ENCODE measurements at regions not wholly inside any gene's neighbourhood (a gene's known extent, or its start where the extent isn't known, plus 50 kb on each side); places are given as distances from the start of the nearest gene placed in this dataset.

- ATAC-seq (no peak), DNase-seq (no peak)
- Mint-ChIP-seq H3K4me3 (no peak overlapping the region), H3K27me3 (no peaks in the 10 kb centered on the region), H3K4me1 (ENCODE audit: low read depth) (no peaks in the 10 kb centered on the region), H3K36me3 (ENCODE audit: low read depth) (no peaks in the 10 kb centered on the region), H3K27ac (no peak overlapping the region), H3K9me3 (no peaks in the 10 kb centered on the region)
- intact Hi-C loops (cut with micrococcal nuclease) = no loop called here
- ChIA-PET POLR2A (no interaction called here), CTCF (no interaction called here)
- TF ChIP-seq, protein P1, sequence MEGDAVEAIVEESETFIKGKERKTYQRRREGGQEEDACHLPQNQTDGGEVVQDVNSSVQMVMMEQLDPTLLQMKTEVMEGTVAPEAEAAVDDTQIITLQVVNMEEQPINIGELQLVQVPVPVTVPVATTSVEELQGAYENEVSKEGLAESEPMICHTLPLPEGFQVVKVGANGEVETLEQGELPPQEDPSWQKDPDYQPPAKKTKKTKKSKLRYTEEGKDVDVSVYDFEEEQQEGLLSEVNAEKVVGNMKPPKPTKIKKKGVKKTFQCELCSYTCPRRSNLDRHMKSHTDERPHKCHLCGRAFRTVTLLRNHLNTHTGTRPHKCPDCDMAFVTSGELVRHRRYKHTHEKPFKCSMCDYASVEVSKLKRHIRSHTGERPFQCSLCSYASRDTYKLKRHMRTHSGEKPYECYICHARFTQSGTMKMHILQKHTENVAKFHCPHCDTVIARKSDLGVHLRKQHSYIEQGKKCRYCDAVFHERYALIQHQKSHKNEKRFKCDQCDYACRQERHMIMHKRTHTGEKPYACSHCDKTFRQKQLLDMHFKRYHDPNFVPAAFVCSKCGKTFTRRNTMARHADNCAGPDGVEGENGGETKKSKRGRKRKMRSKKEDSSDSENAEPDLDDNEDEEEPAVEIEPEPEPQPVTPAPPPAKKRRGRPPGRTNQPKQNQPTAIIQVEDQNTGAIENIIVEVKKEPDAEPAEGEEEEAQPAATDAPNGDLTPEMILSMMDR (IDR thresholded peaks at IDR 0.05) = no peak
Measured at GRCh38 chr21:16865632-16866031, 647.2 kb upstream of the CXADR start.

DNA sequence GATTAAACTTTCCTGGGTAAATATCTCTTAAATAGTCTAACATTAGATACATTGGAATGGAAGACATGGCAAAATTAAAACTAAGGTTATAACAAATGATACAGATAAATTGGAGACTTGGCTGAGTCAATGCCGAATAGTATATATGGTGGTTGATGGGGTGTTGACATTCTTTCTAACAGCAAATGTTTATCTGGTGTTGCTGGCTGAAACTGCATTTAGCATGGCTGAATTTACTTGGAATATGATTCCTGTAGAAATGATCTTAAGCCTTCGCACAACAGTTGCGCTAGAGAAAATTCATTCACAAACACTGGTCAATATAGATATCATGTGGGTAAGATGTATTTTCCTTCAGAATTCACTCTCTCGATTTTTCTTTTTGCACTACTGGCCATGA is 646.0 kb upstream of the CXADR start:
- ATAC-seq (no peak), DNase-seq (no peak)
- POLR2A ChIA-PET = no interaction called here
- CTCF ChIA-PET = no interaction called here
- H3K27me3 Mint-ChIP-seq = no peaks in the 10 kb centered on the region
- TF ChIP-seq, protein P1 (IDR thresholded peaks at IDR 0.05) = no peak
- H3K36me3 Mint-ChIP-seq (ENCODE audit: low read depth) = no peaks in the 10 kb centered on the region
- no peak overlapping the region for H3K27ac Mint-ChIP-seq
- H3K9me3 Mint-ChIP-seq = peaks cover 2% of the 10 kb centered on the region
- no peaks in the 10 kb centered on the region for H3K4me1 Mint-ChIP-seq (ENCODE audit: low read depth)
- H3K4me3 Mint-ChIP-seq = no peak overlapping the region
- intact Hi-C loops (cut with micrococcal nuclease) = no loop called here

- ATAC-seq = no peak
- intact Hi-C loops (cut with micrococcal nuclease) = no loop called here
- H3K36me3 Mint-ChIP-seq (ENCODE audit: low read depth) = no peaks in the 10 kb centered on the region
- no peak overlapping the region for H3K4me3 Mint-ChIP-seq
- H3K27ac Mint-ChIP-seq = no peak overlapping the region
- ChIA-PET POLR2A (no interaction called here), CTCF (interaction anchor here (1.6 kb wide), 1 partner anchor 12 kb away, joined by 4 read pairs; no protein-coding TSS in a partner anchor)
- no peaks in the 10 kb centered on the region for H3K27me3 Mint-ChIP-seq
- H3K9me3 Mint-ChIP-seq = peaks cover 2% of the 10 kb centered on the region
- TF ChIP-seq, protein P1 (IDR thresholded peaks at IDR 0.05) = no peak
- H3K4me1 Mint-ChIP-seq (ENCODE audit: low read depth) = no peaks in the 10 kb centered on the region
- DNase-seq = no peak
Measured at GRCh38 chr21:16870103-16870502, 642.7 kb upstream of the CXADR start.

DNA sequence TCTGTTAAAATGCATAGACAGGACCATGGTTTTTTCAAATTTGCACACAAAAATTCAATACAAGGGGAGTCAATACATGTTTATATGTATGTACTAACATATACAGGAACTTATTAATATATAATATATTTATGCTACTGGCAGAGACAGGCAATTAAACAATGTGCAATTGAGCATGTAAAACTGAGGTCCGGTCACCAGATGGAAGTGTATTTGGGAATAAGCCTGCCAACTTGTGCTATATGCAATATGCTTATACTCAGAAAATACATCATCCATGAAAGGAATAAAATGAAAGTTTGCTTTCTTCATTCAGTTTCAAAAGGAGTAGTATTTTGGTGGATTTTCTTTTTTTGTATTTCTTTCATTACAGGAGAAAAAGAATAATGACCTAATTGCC is 640.2 kb upstream of the CXADR start:
- H3K36me3 Mint-ChIP-seq (ENCODE audit: low read depth) = no peaks in the 10 kb centered on the region
- no peaks in the 10 kb centered on the region for H3K27me3 Mint-ChIP-seq
- POLR2A ChIA-PET = no interaction called here
- TF ChIP-seq, protein P1 (IDR thresholded peaks at IDR 0.05) = no peak
- H3K4me1 Mint-ChIP-seq (ENCODE audit: low read depth) = no peaks in the 10 kb centered on the region
- no peak for DNase-seq
- no peak for ATAC-seq
- CTCF ChIA-PET = no interaction called here
- intact Hi-C loops (cut with micrococcal nuclease) = no loop called here
- H3K9me3 Mint-ChIP-seq = peaks cover 8% of the 10 kb centered on the region
- H3K4me3 Mint-ChIP-seq = no peak overlapping the region
- no peak overlapping the region for H3K27ac Mint-ChIP-seq

GRCh38 chr21:16873176-16873575 is 639.7 kb upstream of the CXADR start:
- no peaks in the 10 kb centered on the region for H3K27me3 Mint-ChIP-seq
- H3K9me3 Mint-ChIP-seq = peaks cover 11% of the 10 kb centered on the region
- H3K36me3 Mint-ChIP-seq (ENCODE audit: low read depth) = no peaks in the 10 kb centered on the region
- POLR2A ChIA-PET = no interaction called here
- CTCF ChIA-PET = no interaction called here
- H3K4me3 Mint-ChIP-seq = no peak overlapping the region
- no peaks in the 10 kb centered on the region for H3K4me1 Mint-ChIP-seq (ENCODE audit: low read depth)
- DNase-seq (no peak), ATAC-seq (no peak)
- no peak overlapping the region for H3K27ac Mint-ChIP-seq
- TF ChIP-seq, protein P1 (IDR thresholded peaks at IDR 0.05) = no peak
- intact Hi-C loops (cut with micrococcal nuclease) = no loop called here
